ENCODE measurements at regions not wholly inside any gene's neighbourhood (a gene's known extent, or its start where the extent isn't known, plus 50 kb on each side); places are given as distances from the start of the nearest gene placed in this dataset.
A peak's percentile ranks its signal among the peaks of the same experiment; 100 is the strongest.

GRCh38 chr6:132974122-132974521 lies 159.8 kb downstream of the RPS12 start:
- no peak for DNase-seq (ENCODE audit: low spot score)

GRCh38 chr6:132977413-132977812 lies 163.0 kb downstream of the RPS12 start:
- DNase-seq (ENCODE audit: low spot score): no peak

GRCh38 chr6:132978685-132979084 lies 164.3 kb downstream of the RPS12 start:
- no peak for DNase-seq (ENCODE audit: low spot score)

- DNase-seq (ENCODE audit: low spot score): no peak
These were observed 179.4 kb downstream of the RPS12 start for GRCh38 chr6:132993738-132994137.

- DNase-seq (ENCODE audit: low spot score): no peak
These were observed 180.6 kb downstream of the RPS12 start for GRCh38 chr6:132995009-132995408.

GRCh38 chr6:132995432-132995831 lies 181.1 kb downstream of the RPS12 start:
- DNase-seq (ENCODE audit: low spot score): no peak

GRCh38 chr6:132998418-132998817 lies 184.0 kb downstream of the RPS12 start:
- DNase-seq (ENCODE audit: low spot score): no peak

GRCh38 chr6:133001040-133001565 lies 186.7 kb downstream of the RPS12 start:
- no peak for DNase-seq (ENCODE audit: low spot score)

GRCh38 chr6:133004304-133004884 lies 190.0 kb downstream of the RPS12 start:
- no peak for DNase-seq (ENCODE audit: low spot score)

- no peak for DNase-seq (ENCODE audit: low spot score)
These were observed 198.4 kb downstream of the RPS12 start for GRCh38 chr6:133012774-133013173.

GRCh38 chr6:133016631-133017030 lies 202.3 kb downstream of the RPS12 start:
- no peak for DNase-seq (ENCODE audit: low spot score)

- DNase-seq (ENCODE audit: low spot score): no peak
These were observed 203.2 kb downstream of the RPS12 start for GRCh38 chr6:133017581-133017980.

- no peak for DNase-seq (ENCODE audit: low spot score)
These were observed 212.3 kb downstream of the RPS12 start for GRCh38 chr6:133026705-133027104.

GRCh38 chr6:133033263-133033662 lies 207.9 kb upstream of the EYA4 start:
- no peak for DNase-seq (ENCODE audit: low spot score)

GRCh38 chr6:133034509-133035206 lies 206.5 kb upstream of the EYA4 start:
- DNase-seq (ENCODE audit: low spot score): no peak

- peak; percentile 6 for DNase-seq (ENCODE audit: low spot score)
These were observed 200.9 kb upstream of the EYA4 start for GRCh38 chr6:133040094-133040802.

GRCh38 chr6:133040803-133041419 lies 200.2 kb upstream of the EYA4 start:
- DNase-seq (ENCODE audit: low spot score): no peak

- DNase-seq (ENCODE audit: low spot score): no peak
These were observed 198.5 kb upstream of the EYA4 start for GRCh38 chr6:133042550-133043120.

GRCh38 chr6:133046576-133046975 lies 194.6 kb upstream of the EYA4 start:
- no peak for DNase-seq (ENCODE audit: low spot score)

- no peak for DNase-seq (ENCODE audit: low spot score)
These were observed 194.0 kb upstream of the EYA4 start for GRCh38 chr6:133047065-133047665.

- no peak for DNase-seq (ENCODE audit: low spot score)
These were observed 193.5 kb upstream of the EYA4 start for GRCh38 chr6:133047706-133048105.

- DNase-seq (ENCODE audit: low spot score): no peak
These were observed 189.9 kb upstream of the EYA4 start for GRCh38 chr6:133051240-133051639.
